NT2/D1 (cell line): ENCODE measurements at regions not wholly inside any gene's neighbourhood (a gene's known extent, or its start where the extent isn't known, plus 50 kb on each side); places are given as distances from the start of the nearest gene placed in this dataset.

Experiments
- YY1 ChIP-seq: IDR thresholded peaks from 2 replicates; pipeline ENCODE4 v1.6.1; 2011; ENCODE audit not compliant: insufficient read length, insufficient read depth
- ZNF274 ChIP-seq: IDR thresholded peaks from 2 replicates; pipeline ENCODE4 v1.6.1; 2011; ENCODE audit warnings: mild to moderate bottlenecking, low read depth, low read length

GRCh38 chr1:165056914-165057313 lies 299.6 kb downstream of the LMX1A start:
- TF ChIP-seq YY1 (no peak), ZNF274 (no peak)
